A673 (cell line): ENCODE measurements at regions not wholly inside any gene's neighbourhood (a gene's known extent, or its start where the extent isn't known, plus 50 kb on each side); places are given as distances from the start of the nearest gene placed in this dataset.

Source experiments
- BruUV-seq: library from RNA; stranded (reverse); fragments of 400-500 nt; replicated peaks from 2 replicates; lab custom pipeline; 2021; lab: Mats Ljungman, UMichigan
- CTCF ChIA-PET: fragments of 300-600 bp; sonication (Branson Sonifier 250); formaldehyde crosslinking; loops from one replicate; lab custom pipeline; 2022; ENCODE audit warnings: antibody characterized with exemption; lab: Charles Lee
- POLR2A ChIA-PET: fragments of 300-600 bp; sonication (Branson Sonifier 250); formaldehyde crosslinking; loops from one replicate; lab custom pipeline; 2022; ENCODE audit warnings: antibody characterized with exemption; ENCODE audit not compliant: low non-redundant PET; lab: Charles Lee
- DNase-seq: peaks from one replicate; pipeline ENCODE4 v3.0.0-alpha.2; 2015; ENCODE audit warnings: low spot score
- H3K27ac ChIP-seq: fragments of 200-600 bp; sonication (generic); 2 replicates; pipeline ENCODE4 v1.5.1; 2016; ENCODE audit warnings: mixed run types, low read depth, mild to moderate bottlenecking, mixed read lengths, antibody characterized with exemption, low read length; ENCODE audit not compliant: poor library complexity, severe bottlenecking
- H3K27me3 ChIP-seq: fragments of 200-600 bp; sonication (generic); replicated peaks from 2 replicates; pipeline ENCODE4 v1.6.1; 2017; ENCODE audit warnings: mixed run types, low read depth, mild to moderate bottlenecking, mixed read lengths, antibody characterized with exemption, low read length; ENCODE audit not compliant: insufficient read depth, poor library complexity
- H3K36me3 ChIP-seq: fragments of 200-600 bp; sonication (generic); 2 replicates; pipeline ENCODE4 v1.6.1; 2016; ENCODE audit warnings: mixed run types, mild to moderate bottlenecking, mixed read lengths, antibody characterized with exemption, low read length; ENCODE audit not compliant: insufficient read depth, poor library complexity, severe bottlenecking
- H3K4me1 ChIP-seq: fragments of 200-600 bp; sonication (generic); 2 replicates; pipeline ENCODE4 v1.6.1; 2017; ENCODE audit warnings: mixed run types, mild to moderate bottlenecking, mixed read lengths, antibody characterized with exemption, low read length; ENCODE audit not compliant: insufficient read depth, poor library complexity, severe bottlenecking
- H3K4me3 ChIP-seq: fragments of 200-600 bp; sonication (generic); 2 replicates; pipeline ENCODE4 v1.5.1; 2016; ENCODE audit warnings: low read depth, mixed run types, mild to moderate bottlenecking, mixed read lengths, low read length; ENCODE audit not compliant: poor library complexity, severe bottlenecking
- H3K9me3 ChIP-seq: fragments of 200-600 bp; sonication (generic); 2 replicates; pipeline ENCODE4 v1.6.1; 2016; ENCODE audit warnings: mixed run types, low read depth, mild to moderate bottlenecking, mixed read lengths, antibody characterized with exemption, low read length; ENCODE audit not compliant: poor library complexity, severe bottlenecking
- EZH2 ChIP-seq: fragments of 200-600 bp; sonication (generic); IDR thresholded peaks from 2 replicates; pipeline ENCODE4 v1.6.1; 2017; ENCODE audit warnings: borderline replicate concordance, low read depth, mild to moderate bottlenecking, mixed read lengths, antibody characterized with exemption, low read length; ENCODE audit not compliant: poor library complexity, severe bottlenecking
- intact Hi-C: fragments of 100-400 bp; cut with micrococcal nuclease; formaldehyde crosslinking; loops from one replicate; pipeline ENCODE4 v1.10.0; 2022; ENCODE audit not compliant: unreplicated experiment
- TF ChIP-seq, protein P1 (sequence below): fragments of 300-800, 200-600 bp; sonication (generic); conservative IDR thresholded peaks from 2 replicates; pipeline ENCODE4 v1.5.1; 2017; ENCODE audit warnings: low read depth, mild to moderate bottlenecking, antibody characterized with exemption, low read length, moderate library complexity, mixed read lengths

- no peak for TF ChIP-seq EZH2
- TF ChIP-seq, protein P1, sequence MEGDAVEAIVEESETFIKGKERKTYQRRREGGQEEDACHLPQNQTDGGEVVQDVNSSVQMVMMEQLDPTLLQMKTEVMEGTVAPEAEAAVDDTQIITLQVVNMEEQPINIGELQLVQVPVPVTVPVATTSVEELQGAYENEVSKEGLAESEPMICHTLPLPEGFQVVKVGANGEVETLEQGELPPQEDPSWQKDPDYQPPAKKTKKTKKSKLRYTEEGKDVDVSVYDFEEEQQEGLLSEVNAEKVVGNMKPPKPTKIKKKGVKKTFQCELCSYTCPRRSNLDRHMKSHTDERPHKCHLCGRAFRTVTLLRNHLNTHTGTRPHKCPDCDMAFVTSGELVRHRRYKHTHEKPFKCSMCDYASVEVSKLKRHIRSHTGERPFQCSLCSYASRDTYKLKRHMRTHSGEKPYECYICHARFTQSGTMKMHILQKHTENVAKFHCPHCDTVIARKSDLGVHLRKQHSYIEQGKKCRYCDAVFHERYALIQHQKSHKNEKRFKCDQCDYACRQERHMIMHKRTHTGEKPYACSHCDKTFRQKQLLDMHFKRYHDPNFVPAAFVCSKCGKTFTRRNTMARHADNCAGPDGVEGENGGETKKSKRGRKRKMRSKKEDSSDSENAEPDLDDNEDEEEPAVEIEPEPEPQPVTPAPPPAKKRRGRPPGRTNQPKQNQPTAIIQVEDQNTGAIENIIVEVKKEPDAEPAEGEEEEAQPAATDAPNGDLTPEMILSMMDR, result no peak
- H3K4me3 ChIP-seq, result no peak overlapping the region
- intact Hi-C loops, result no loop called here
- ChIA-PET CTCF (no interaction called here), POLR2A (no interaction called here)
- H3K4me1 ChIP-seq, result no peaks in the 10 kb centered on the region
- BruUV-seq, result no TSS peak
- no peak overlapping the region for H3K27ac ChIP-seq
- peaks cover 59% of the 10 kb centered on the region for H3K27me3 ChIP-seq
- H3K36me3 ChIP-seq, result no peaks in the 10 kb centered on the region
- no peak for DNase-seq
- H3K9me3 ChIP-seq, result no peaks in the 10 kb centered on the region
Observed at GRCh38 chr21:38600106-38600505, 101.8 kb upstream of the ERG start.

GRCh38 chr21:38605236-38605635, 107.0 kb upstream of the ERG start:
- TF ChIP-seq, protein P1, result no peak
- no peak for TF ChIP-seq EZH2
- Histone ChIP-seq H3K27ac (no peak overlapping the region), H3K4me3 (no peak overlapping the region), H3K9me3 (no peaks in the 10 kb centered on the region), H3K27me3 (peaks cover 24% of the 10 kb centered on the region), H3K36me3 (no peaks in the 10 kb centered on the region), H3K4me1 (no peaks in the 10 kb centered on the region)
- intact Hi-C loops, result no loop called here
- no peak for DNase-seq
- ChIA-PET POLR2A (no interaction called here), CTCF (no interaction called here)
- BruUV-seq, result no TSS peak

DNA sequence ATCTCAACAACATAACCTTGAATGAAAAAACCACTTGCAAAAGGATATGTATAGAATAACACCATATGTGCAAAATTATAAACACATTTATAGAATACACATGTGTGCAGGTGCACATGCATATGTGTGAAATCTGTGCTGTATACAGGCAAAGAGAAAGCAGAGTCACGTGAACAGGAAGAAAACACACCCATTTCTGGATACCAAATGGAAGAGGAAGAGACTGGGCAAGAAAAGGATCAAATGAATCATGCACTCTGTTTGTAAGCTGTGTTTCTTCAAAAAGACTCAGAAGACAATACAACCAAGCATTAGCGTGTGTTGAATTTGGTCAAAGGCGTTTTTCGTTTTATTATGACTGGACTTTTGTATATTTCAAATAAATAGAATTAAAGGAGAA, 111.3 kb upstream of the ERG start:
- H3K27me3 ChIP-seq, result peaks cover 10% of the 10 kb centered on the region
- H3K4me1 ChIP-seq, result no peaks in the 10 kb centered on the region
- no peak for DNase-seq
- TF ChIP-seq EZH2, result no peak
- TF ChIP-seq, protein P1, result no peak
- no peaks in the 10 kb centered on the region for H3K36me3 ChIP-seq
- BruUV-seq, result no TSS peak
- no peak overlapping the region for H3K4me3 ChIP-seq
- H3K27ac ChIP-seq, result no peak overlapping the region
- H3K9me3 ChIP-seq, result no peaks in the 10 kb centered on the region
- intact Hi-C loops, result no loop called here
- CTCF ChIA-PET, result no interaction called here
- POLR2A ChIA-PET, result interaction anchor here (0.6 kb wide), 1 partner anchor 885 kb away, joined by 4 read pairs; no protein-coding TSS in a partner anchor
